HFF-Myc (cell line): ENCODE measurements at regions not wholly inside any gene's neighbourhood (a gene's known extent, or its start where the extent isn't known, plus 50 kb on each side); places are given as distances from the start of the nearest gene placed in this dataset.

Experiments used
- DNase-seq: peaks from one replicate; pipeline ENCODE4 v3.0.0-alpha.2; 2011; ENCODE audit warnings: low read depth; ENCODE audit errors: extremely low read depth
- H3K4me3 ChIP-seq: replicated peaks from 2 replicates; pipeline ENCODE4 v1.5.1; 2011; ENCODE audit warnings: low read depth, mild to moderate bottlenecking, control low read depth, low read length
- TF ChIP-seq, protein P1 (sequence below): IDR thresholded peaks from 2 replicates; pipeline ENCODE4 v1.5.1; 2012; ENCODE audit warnings: mild to moderate bottlenecking, low read depth, low read length, control low read depth; ENCODE audit errors: missing control alignments

DNA sequence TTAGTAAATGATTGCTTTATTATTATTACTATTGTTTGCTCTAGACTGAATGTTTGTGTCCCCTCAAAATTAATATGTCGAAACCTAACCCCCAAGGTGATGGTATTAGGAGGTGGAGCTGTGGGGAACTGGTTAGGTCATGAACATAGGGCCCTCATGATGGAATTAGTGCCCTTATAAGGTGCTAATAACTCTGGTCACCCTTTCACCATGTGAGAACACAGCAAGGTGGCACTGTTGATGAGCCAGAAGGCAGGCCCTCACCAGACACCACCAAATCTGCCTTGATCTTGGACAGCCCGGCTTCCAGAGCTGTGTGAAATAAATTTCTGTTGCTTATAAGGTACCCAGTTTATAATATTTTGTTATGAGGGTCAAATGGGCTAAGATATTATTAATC, 95.8 kb downstream of the BDNF start:
- DNase-seq = no peak
- TF ChIP-seq, protein P1, sequence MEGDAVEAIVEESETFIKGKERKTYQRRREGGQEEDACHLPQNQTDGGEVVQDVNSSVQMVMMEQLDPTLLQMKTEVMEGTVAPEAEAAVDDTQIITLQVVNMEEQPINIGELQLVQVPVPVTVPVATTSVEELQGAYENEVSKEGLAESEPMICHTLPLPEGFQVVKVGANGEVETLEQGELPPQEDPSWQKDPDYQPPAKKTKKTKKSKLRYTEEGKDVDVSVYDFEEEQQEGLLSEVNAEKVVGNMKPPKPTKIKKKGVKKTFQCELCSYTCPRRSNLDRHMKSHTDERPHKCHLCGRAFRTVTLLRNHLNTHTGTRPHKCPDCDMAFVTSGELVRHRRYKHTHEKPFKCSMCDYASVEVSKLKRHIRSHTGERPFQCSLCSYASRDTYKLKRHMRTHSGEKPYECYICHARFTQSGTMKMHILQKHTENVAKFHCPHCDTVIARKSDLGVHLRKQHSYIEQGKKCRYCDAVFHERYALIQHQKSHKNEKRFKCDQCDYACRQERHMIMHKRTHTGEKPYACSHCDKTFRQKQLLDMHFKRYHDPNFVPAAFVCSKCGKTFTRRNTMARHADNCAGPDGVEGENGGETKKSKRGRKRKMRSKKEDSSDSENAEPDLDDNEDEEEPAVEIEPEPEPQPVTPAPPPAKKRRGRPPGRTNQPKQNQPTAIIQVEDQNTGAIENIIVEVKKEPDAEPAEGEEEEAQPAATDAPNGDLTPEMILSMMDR = no peak
- no peak overlapping the region for H3K4me3 ChIP-seq

DNA sequence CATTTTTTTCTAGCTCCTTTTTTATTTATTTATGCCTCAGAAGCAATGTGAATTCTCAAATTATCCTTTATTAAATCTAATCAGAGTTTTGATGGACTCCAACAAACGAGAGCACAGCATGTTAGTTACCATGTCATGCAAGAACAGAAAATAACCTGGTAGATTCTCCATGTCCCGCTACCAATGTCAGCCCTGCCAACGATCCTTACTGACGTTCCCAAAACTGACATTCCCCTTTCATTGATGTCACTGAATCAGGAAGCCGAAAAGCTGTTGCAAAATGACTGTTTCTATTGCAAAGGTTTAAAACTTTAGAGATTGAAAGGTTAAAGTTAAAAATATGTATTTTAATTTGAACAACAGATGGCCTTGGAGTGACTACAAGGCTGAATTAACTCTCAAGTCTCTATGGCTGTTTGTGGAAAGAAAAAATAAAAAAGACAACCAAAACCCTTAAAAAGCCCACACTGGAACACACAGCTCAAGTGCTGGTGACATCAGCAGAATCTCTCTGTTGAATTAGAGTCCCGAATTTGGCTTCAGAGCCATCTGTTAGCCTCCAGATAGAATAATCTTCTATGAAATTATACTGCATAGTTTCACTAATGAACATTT, 96.8 kb downstream of the BDNF start:
- no peak for DNase-seq
- H3K4me3 ChIP-seq = no peak overlapping the region
- TF ChIP-seq, protein P1 = no peak

DNA sequence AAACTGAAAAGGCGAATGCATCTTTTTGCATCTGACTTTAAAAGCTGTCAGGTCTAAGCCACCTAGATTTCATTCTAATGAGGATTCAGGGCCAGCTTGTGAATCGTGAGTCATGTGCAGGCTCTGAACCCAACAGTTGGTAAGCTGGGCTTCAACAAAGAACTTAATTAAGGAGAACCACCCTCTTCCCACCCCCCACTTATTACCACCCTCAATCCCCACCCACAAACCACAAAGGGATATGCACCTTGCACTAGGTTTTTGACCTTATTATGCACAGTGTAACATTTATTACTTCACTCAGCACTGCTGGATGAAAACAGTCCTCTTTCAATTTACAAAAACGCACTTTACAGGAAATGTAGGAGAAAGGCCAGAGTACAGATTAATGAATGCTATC, 94.1 kb upstream of the LIN7C start:
- no peak for DNase-seq
- no peak overlapping the region for H3K4me3 ChIP-seq
- TF ChIP-seq, protein P1 = no peak

DNA sequence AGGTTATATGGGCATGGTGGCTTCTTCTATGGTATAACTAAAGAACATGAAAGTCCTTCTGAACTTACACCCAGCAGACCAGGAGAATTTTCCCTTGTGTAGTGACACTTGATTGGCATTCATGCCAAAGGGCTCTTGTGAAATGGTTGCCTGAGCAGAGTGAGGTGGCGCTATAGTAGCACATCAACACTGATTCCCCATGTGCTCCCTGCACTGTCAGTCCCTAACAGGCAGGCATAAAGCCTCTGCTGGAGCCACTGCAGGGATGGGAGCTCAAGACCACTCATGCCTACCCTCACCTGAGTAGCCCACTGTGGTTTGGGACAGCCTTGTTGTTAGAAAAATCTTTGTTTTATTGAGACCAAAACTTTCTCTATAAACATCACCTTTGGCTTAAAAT, 92.6 kb upstream of the LIN7C start:
- DNase-seq = no peak

DNA sequence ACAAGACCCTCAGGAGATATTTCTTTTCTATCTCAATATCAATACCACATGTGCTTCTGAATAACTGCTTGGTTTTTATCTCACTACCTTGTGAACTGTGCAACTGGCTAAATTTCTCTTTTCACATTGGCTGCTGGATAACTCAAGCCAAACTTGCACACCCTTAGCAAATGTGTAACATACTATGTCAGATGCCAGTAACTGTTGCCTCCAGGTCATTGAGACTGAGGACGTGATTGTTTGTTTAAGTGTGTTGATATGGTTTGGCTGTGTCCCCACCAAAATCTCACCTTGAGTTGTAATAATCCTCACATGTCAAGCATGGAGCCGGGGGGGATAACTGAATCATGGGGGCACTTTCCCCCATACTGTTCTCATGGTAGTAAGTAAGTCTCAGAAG, 90.2 kb upstream of the LIN7C start:
- no peak overlapping the region for H3K4me3 ChIP-seq
- TF ChIP-seq, protein P1 = no peak
- no peak for DNase-seq

More for the DNA sequence above, 92.6 kb upstream of the LIN7C start:
- H3K4me3 ChIP-seq = no peak overlapping the region
- TF ChIP-seq, protein P1 = no peak

DNA sequence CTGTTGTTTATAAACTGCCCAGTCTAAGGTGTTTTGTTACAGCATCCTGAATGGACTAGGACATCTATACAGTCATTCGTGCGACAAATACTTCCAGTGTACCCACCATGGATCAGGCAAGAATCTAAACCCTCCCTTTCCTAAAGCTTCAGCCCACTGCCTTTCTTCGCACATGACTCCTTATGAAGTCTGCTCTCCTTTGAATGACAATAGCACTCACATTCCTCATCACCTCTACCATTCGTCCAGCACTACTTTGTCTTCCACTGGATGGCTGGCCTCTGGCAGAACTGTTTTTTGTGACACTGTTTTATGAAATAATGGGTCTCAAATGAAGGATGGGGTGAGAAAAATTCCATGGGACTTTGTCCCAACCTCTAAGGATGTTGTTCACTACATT, 89.8 kb upstream of the LIN7C start:
- TF ChIP-seq, protein P1 = no peak
- H3K4me3 ChIP-seq = no peak overlapping the region
- no peak for DNase-seq

DNA sequence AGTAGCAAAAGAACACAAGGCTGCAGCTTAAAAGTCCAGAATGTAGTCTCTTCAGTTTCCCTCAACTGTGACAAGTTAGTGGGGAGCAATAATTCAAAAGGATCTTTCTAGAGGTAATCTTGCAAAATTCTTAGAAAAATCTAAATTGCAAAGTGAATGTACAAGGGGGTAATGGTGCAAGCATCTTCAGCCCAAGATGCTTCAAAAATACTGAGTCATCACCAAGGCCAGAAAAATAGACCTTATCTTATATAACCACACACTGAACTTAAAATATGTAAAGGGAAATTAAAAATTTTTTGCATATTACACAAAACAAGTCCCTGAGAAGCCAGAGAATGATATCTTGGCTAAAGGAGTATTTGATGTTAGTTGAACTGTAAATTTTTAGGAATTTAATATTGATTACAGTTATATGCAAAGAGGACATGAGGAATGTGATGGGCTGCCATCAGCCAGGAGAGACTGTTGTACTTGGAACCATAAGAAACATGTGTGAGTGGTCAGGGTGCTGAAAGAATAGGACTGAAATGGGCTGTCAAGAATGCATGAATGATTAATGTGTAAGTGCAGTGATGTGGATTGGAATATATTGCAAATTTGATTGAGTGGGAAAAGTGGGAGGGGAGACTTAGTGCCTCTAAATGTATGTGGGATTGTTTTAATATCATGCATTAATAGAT, 85.7 kb upstream of the LIN7C start:
- no peak for DNase-seq
- H3K4me3 ChIP-seq = no peak overlapping the region
- TF ChIP-seq, protein P1 = no peak
